ENCODE measurements at regions not wholly inside any gene's neighbourhood (a gene's known extent, or its start where the extent isn't known, plus 50 kb on each side); places are given as distances from the start of the nearest gene placed in this dataset.
A peak's percentile ranks its signal among the peaks of the same experiment; 100 is the strongest.

DNA sequence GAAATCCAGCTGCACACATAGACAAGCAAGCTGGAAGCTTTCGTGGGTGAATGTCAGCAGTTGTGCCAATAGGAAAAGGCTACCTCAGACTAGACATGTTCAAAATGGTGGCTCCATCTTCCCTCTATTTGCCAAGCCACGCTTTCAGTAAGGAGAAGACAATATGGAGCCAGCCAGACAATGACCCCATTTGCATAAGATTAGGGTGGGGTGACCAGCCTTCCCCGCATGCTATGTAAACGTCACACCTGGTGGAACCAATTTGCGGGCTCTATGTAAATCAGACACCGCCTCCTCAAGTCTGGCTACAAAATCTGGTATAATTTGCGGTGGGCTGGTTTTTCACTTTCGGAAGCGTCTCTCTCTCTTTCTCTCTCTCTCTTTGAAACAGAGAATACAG lies 297.4 kb upstream of the PCDH15 start:
- DNase-seq, result no peak

GRCh38 chr10:55091691-55092328 lies 290.8 kb upstream of the PCDH15 start:
- peak; percentile 6 for DNase-seq

- DNase-seq, result no peak
These were observed 277.1 kb upstream of the PCDH15 start for GRCh38 chr10:55078121-55078520.

GRCh38 chr10:55065185-55065584 lies 264.2 kb upstream of the PCDH15 start:
- DNase-seq, result no peak

- no peak for DNase-seq
These were observed 262.8 kb upstream of the PCDH15 start for GRCh38 chr10:55063811-55064210.

DNA sequence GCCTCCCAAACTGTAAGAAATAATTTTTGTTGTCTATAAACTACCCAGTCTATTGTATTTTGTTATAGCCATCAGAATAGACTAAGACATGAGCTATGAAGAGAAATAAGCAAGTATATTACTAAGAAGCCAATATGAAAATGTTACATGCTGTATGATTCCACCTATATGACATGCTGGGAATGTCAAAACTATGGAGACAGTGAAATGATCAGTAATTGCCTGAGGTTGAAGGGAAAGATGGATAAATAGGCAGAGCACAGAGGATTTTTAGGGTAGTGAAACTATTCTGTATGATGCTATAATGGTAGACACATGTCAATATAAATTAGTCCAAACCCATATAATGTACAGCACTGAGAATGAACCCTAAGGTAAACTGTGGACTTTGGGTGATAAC lies 261.3 kb upstream of the PCDH15 start:
- DNase-seq, result no peak

- DNase-seq, result no peak
These were observed 257.8 kb upstream of the PCDH15 start for GRCh38 chr10:55058800-55059199.

DNA sequence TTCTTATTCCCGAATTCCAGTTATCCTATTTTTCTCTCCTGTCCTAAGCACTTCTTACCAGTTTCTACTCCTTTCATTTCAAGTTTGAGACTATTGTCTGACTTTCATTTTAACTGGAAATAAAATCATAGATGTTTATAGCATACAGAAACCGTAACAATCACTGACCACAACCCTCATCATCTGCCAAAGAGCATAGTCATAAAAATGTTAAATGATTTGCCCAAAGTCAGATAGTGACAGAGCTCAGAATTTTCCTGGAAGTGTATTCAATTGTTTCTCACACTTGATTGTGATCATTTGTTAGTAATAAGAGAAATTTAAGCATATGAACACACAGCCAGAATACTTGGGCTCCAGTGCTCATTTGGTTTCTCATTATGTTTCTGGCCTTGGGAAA lies 250.5 kb upstream of the PCDH15 start:
- no peak for DNase-seq

DNA sequence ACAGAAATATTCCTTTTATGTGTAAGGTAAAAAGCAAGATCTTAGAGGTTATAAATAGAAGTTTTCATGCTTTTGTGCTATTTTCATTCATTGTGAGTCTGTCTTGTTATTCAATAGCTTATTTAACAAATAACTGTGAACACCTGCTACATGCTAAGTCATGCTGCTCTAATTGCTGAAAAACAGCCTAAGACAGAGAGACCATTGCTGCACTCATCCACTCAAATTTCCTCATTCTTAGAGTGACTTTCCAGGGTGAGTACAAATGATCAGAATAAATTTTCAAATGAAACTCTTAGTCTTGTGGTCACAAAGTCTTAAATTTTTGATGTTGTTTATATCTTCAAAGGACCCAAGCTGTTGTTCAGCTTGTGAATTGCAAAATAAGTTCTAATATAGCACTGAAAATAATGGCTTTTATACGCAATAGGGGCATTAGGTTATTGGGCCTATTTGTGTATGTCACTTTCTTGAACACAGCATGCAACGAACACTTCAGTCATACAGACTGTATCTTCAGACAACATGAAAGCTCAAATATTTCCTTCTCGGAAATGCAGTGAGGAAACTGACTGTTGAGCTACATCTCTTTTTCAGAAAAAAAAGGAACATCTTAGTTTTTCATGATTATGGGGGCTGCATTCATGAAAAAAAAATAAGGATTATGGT lies 247.9 kb upstream of the PCDH15 start:
- no peak for DNase-seq

DNA sequence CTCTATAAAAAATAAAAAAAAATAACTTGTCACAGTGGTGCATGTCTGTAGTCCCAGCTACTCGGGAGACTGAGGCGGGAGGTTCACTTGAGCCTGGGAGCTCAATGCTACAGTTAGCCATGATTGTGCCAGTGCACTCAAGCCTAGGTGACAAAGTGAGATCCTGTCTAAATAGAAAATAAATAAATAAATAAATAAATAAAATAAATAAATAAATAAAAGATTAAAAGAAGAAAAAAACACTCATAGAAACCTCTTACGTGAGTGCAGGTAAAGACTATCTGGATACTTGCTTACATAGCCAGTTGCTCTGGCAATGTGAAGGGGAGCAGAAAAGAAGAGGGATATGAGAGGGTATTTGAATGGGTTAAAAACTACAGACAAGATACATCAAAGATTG lies 242.5 kb upstream of the PCDH15 start:
- no peak for DNase-seq

- DNase-seq, result no peak
These were observed 232.0 kb upstream of the PCDH15 start for GRCh38 chr10:55033061-55033460.

DNA sequence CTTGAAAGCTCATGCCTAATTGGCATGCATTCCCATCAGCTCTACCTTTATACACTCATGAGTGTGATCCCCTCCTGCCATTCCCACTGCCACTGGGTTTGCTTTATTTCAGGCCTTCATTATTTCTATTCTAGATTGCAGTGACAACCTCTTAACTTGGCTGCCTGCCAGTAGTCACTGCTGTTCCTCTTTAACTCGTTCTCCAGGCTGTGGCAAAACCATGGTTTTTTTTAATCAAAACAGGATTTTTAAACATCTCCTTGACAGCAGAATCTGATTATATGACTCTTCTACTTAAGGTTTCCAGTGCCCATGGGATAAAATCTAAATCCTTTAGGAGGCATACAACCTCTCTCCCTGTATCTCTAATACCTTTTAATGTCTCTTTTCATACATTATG lies 223.7 kb upstream of the PCDH15 start:
- DNase-seq, result peak; percentile 12

DNA sequence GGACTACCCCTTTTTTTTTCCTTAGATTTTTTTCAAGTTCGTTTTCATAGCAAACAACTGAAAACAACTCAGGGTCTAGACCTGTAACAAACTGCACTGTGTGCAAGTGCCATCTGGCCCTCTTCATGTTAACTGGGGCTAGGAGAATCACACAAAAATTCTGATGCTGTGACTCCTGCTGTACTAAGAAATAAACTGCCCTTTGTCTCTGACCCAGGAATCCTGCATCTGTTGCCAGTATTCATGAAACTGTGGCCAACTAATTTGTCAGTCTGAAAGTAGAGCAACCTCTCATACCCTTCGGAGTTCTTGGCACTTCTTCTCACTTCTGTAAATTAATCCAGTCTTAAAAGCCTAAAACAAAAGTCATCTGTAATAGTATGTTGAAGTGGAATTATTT lies 218.4 kb upstream of the PCDH15 start:
- no peak for DNase-seq

DNA sequence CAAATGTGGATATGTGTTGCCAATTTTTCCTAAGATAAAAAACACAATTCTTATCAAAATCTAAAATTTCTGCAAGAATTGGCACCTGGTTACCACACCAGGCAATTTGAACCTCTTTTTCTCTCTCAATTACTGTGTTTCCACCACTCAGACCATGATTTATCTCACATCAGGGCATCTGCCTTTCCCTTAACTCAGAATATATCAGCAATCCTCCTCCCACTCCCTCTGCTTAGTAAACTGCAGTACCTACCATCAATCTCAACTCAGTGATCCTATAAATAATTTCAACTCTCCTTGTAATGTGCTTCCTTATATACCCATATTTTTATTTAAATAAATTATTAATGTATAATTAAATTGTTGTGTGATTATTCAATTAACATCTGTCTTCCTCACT lies 212.3 kb upstream of the PCDH15 start:
- no peak for DNase-seq

DNA sequence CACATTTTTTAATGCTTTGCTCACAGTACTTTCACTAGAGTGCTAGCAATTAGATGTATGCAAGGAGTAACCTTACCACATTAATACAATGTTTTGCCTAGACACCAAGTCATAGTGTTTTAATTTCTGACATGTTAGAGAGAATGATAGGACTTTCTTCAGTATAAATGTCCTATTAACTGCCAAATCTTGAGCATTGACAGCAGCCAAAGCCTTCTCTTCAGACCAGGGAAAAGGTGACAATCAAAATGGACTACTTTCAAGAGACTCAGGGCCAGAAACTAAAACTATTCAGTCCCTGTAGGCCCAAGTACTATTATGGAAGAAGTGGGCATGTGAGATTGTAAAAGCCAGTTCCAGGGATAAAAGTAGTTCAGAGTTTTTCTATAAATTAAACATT lies 201.4 kb upstream of the PCDH15 start:
- no peak for DNase-seq

GRCh38 chr10:55001422-55001821 lies 200.4 kb upstream of the PCDH15 start:
- no peak for DNase-seq

DNA sequence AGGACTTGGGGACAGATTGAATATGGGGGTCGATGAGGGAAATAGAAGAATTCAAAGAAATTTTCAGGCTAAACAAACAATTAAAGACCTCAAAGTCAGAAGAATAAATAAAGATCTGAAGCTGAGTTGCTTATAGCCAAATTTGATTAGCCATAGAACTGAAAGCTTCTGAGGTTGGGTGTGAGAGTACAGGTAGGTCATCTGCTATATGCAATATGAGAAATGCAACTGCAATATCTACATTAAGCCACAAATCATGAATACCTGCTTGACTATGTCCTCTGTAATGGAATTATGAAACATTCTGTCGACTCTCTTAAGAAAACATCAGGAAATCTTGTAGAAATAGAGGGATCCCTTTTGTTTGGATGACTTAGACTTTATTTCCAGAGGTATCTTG lies 192.1 kb upstream of the PCDH15 start:
- DNase-seq, result no peak

- peak; percentile 37 for DNase-seq
These were observed 184.7 kb upstream of the PCDH15 start for GRCh38 chr10:54985732-54986131.

DNA sequence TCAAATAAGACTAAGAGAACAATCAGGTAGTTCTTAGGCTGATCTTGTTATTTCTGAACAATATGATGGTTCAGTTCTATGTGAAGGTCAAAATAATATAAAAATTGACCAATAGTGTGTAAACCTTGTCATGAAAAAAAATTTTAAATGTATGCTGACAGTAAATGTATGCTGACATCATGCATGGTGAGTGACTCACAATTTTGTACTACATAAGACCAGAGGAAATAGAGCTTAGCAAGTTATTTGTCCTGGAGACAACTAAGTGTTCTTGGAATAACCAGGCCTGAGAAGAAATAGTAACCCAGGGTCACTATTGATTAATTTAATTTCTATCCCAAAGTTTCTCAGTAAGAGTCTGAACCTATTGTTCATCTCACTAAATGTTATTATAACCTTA lies 182.2 kb upstream of the PCDH15 start:
- DNase-seq, result no peak

DNA sequence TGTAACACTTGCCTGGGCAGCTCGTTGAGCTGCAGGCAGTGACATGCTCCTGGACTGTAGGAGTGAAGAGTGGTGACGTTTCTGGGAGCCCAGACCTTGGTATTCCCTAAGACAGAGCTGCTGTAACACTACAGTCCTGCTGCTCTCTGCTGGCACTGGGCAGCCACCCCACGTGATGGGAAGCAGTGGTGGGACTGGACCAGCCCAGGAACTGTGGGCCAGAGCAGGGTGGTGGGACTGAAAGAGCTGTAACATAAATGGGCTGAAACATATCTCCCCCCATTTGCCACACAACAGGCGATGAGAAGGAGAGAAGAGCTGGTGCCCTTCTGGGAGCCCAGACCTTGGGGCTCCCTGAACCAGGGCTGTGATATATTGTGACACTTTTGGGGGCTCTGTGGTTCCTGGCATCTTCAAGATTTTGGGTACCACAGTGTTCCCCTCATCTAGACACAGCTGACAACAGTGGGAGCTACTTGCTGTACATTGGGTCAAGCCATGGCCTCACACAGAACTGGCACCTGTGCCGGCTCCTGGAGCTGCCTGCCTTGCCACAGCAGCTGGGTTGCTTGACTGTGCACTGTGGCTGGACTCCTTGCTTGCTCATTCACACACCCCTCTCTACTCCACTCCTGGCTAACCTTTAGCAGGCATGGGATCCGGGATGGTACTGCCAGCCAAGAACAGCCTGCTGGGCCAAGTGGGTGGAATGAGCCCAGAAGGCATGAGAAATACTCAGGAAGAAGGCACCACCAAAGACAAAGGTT lies 161.3 kb upstream of the PCDH15 start:
- DNase-seq, result no peak

GRCh38 chr10:54961040-54961439 lies 160.0 kb upstream of the PCDH15 start:
- no peak for DNase-seq

- no peak for DNase-seq
These were observed 157.8 kb upstream of the PCDH15 start for GRCh38 chr10:54958844-54959243.

DNA sequence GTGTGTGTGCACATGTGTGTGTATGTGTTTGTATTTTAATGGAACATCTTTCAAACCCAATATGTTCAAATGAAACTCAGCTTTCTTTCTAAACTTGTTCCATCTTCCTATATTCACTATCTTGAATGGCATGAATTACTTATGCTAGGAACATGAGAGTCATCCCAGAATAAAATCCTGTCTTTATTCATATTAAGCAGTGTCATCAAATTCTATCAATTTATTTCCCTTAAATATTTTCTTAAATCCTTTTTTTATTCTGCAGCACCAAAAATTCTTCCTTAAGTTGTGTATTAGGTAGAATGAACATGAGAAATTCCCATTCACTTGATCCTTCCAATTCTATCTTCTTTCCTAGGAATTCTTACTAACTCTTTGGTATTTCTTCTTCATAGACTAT lies 146.6 kb upstream of the PCDH15 start:
- no peak for DNase-seq

- no peak for DNase-seq
These were observed 139.4 kb upstream of the PCDH15 start for GRCh38 chr10:54940418-54940817.
